IMR-90 (cell line): ENCODE measurements at regions not wholly inside any gene's neighbourhood (a gene's known extent, or its start where the extent isn't known, plus 50 kb on each side); places are given as distances from the start of the nearest gene placed in this dataset.

ENCODE experiments used
- BHLHE40 ChIP-seq: fragments of 150-350 bp; IDR thresholded peaks from 2 replicates; pipeline ENCODE4 v1.6.1; 2016; ENCODE audit warnings: mild to moderate bottlenecking, low read depth, low read length
- CEBPB ChIP-seq: IDR thresholded peaks from 2 replicates; pipeline ENCODE4 v1.6.1; 2012; ENCODE audit warnings: low read depth, low read length, improper control_type of control experiment
- CHD1 ChIP-seq: IDR thresholded peaks from 2 replicates; pipeline ENCODE4 v1.6.1; 2012; ENCODE audit warnings: low read depth, low read length, improper control_type of control experiment
- CTCF ChIP-seq: conservative IDR thresholded peaks from 2 replicates; pipeline ENCODE4 v1.5.1; 2012; ENCODE audit warnings: mild to moderate bottlenecking, low read depth, low read length, improper control_type of control experiment
- ELK1 ChIP-seq: fragments of 150-350 bp; IDR thresholded peaks from 2 replicates; pipeline ENCODE4 v1.6.1; 2016; ENCODE audit warnings: low read depth, mild to moderate bottlenecking, low read length, moderate library complexity, borderline replicate concordance
- MAZ ChIP-seq: IDR thresholded peaks from 2 replicates; pipeline ENCODE4 v1.6.1; 2012; ENCODE audit warnings: low read depth, mild to moderate bottlenecking, low read length, improper control_type of control experiment, moderate library complexity, borderline replicate concordance
- NFE2L2 ChIP-seq: fragments of 150-350 bp; IDR thresholded peaks from 2 replicates; pipeline ENCODE4 v1.6.1; 2016; ENCODE audit warnings: low read depth, mild to moderate bottlenecking, low read length
- POLR2A ChIP-seq: IDR thresholded peaks from 2 replicates; pipeline ENCODE4 v1.6.1; 2012; ENCODE audit warnings: mild to moderate bottlenecking, low read depth, low read length
- RAD21 ChIP-seq: IDR thresholded peaks from 2 replicates; pipeline ENCODE4 v1.6.1; 2012; ENCODE audit warnings: low read length, improper control_type of control experiment
- RCOR1 ChIP-seq: IDR thresholded peaks from 2 replicates; pipeline ENCODE4 v1.6.1; 2012; ENCODE audit warnings: mild to moderate bottlenecking, low read length, improper control_type of control experiment; ENCODE audit not compliant: insufficient replicate concordance
- RFX5 ChIP-seq: IDR thresholded peaks from 2 replicates; pipeline ENCODE4 v1.8.0; 2012; ENCODE audit warnings: low read depth, mild to moderate bottlenecking, low read length, moderate library complexity
- USF2 ChIP-seq: fragments of 150-350 bp; IDR thresholded peaks from 2 replicates; pipeline ENCODE4 v1.6.1; 2017; ENCODE audit warnings: mild to moderate bottlenecking, antibody characterized with exemption, low read length, low read depth

GRCh38 chr6:97361286-97361685, 78.3 kb upstream of the MMS22L start:
- no peak for TF ChIP-seq RFX5
- TF ChIP-seq CTCF: no peak
- TF ChIP-seq ELK1: no peak
- TF ChIP-seq CHD1: no peak
- no peak for TF ChIP-seq NFE2L2
- TF ChIP-seq USF2: no peak
- no peak for TF ChIP-seq MAZ
- TF ChIP-seq POLR2A: no peak
- TF ChIP-seq CEBPB: no peak
- TF ChIP-seq RAD21: no peak
- TF ChIP-seq BHLHE40: no peak
- TF ChIP-seq RCOR1: no peak
